NCI-H146 treated with DMSO at 0.1 percent for 48 hours (cell line): ENCODE measurements at regions not wholly inside any gene's neighbourhood (a gene's known extent, or its start where the extent isn't known, plus 50 kb on each side); places are given as distances from the start of the nearest gene placed in this dataset.

Experiments
- DNase-seq: peaks from one replicate; lab custom pipeline; 2025; ENCODE audit not compliant: unreplicated experiment; lab: John Stamatoyannopoulos, UW

- DNase-seq, result no peak
Observed at GRCh38 chr2:45216118-45216517, 206.9 kb upstream of the SIX2 start.

- no peak for DNase-seq
Observed at GRCh38 chr2:45214550-45214949, 205.3 kb upstream of the SIX2 start.

- DNase-seq, result no peak
Observed at GRCh38 chr2:45212953-45213635, 203.8 kb upstream of the SIX2 start.

DNA sequence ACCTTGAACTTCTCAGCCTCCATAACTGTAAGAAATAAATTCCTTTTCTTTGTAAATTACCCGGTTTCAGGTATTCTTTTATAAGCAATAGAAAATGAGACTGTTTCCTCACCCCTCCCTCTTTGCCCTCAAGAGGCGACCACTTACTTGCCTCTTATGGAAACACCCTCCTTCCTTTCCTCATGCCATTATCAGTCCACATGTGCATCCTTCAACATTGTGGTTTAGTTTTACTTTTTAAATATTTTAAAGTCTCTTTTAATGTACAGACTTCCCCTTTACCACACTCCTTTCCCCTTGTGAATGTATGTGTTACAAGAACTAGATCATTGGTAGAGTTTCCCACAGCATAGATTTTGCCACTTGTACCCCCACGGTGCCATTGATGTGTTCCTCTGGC, 202.4 kb upstream of the SIX2 start:
- DNase-seq, result no peak

- DNase-seq, result no peak
Observed at GRCh38 chr2:45210462-45211195, 201.4 kb upstream of the SIX2 start.

- no peak for DNase-seq
Observed at GRCh38 chr2:45209875-45210274, 200.6 kb upstream of the SIX2 start.

GRCh38 chr2:45209302-45209701, 200.1 kb upstream of the SIX2 start:
- no peak for DNase-seq

DNA sequence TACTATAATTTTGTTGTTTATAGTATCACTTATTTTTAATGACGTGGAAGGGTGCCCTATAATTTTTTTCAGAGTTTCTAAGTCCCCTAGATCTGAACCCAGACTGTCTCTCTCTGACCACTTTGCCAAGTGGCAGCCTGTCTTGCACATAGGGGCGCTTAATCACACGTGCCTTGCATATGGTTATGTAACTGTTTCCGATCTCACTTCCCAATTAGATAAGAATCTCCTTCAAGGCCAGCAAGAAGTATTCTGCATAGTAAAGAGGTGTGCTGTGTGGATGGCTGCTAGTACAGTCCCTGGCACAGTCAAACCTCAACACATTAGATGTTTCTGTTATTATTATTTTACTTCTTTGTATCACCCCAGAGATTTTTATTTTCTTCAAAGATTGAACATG, 197.8 kb upstream of the SIX2 start:
- no peak for DNase-seq

DNA sequence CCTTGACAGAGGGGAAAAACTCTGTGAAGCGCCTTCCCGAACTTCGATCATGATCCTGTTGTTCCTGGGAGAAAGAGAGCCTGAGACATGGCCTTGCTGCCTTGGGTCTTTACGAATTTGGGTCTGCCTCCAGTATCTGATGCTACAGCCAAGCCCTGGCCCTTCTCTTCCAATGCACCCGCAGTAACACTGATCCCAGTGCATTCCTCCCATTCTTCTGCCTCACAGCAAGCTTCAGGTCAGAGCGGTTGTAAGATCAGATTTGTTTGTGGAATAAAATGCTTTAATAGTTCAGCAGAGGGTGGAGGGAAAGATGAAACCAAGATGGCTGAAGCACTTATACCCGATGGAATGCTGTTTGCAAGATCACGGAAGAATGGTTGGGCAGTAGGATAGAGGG, 196.7 kb upstream of the SIX2 start:
- DNase-seq, result no peak

DNA sequence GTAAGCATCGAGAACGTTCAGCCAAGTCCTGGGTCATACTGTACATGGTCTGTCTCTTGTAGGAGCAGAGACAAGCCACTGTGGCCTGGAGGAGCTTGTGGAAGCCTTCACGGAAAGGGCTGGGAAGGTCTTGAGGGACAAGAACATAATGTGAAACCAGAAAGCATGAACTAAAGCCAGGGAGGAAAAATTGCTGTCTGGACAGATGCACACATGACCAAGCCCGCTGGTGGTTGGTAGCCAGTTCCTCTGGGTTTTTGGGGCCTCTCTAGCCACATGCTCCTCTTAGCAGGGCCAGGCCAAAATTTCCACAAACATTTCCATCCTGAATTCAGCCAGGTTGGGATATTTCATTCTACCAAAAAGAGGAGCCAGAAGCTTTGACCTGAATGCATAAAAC, 196.2 kb upstream of the SIX2 start:
- DNase-seq, result no peak

DNA sequence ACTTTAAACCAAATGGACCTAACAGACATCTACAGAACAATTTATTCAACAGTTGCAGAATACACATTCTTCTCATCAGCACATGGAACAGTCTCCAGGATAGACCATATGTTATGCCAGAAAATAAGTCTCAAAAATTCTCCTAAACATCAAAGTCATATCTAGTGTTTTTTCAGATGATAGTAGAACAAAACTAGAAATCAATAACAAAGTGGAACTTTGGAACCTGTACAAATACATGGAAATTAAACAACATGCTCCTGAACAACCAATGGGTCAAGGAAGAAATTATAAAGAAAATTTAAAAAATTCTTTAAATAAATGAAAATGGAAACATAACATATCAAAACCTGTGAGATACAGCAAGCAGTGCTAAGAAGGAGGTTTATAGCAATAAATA, 194.1 kb upstream of the SIX2 start:
- DNase-seq, result no peak

- no peak for DNase-seq
Observed at GRCh38 chr2:45199973-45200372, 190.7 kb upstream of the SIX2 start.

GRCh38 chr2:45195916-45196315, 186.7 kb upstream of the SIX2 start:
- DNase-seq, result no peak

GRCh38 chr2:45194596-45194995, 185.3 kb upstream of the SIX2 start:
- no peak for DNase-seq

DNA sequence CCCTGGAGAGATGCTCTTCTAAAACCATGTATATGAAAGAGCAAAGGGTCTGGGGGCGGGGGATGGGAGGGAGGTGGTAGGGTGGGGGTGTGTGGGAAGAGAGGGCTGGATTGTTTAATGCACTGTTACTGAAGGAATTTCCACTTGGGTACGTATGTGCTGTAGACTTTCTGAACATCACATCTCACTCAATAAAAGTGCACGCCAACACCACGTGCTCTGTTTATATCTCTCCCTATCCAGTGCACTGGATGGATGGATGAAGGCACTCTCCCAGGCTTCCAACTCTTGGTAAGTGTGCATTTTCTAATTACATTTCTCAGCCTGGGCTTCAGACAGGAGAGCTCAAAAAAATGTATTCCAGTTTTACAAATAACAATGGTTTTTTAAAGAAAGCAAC, 184.3 kb upstream of the SIX2 start:
- no peak for DNase-seq

- no peak for DNase-seq
Observed at GRCh38 chr2:45192991-45193390, 183.7 kb upstream of the SIX2 start.

DNA sequence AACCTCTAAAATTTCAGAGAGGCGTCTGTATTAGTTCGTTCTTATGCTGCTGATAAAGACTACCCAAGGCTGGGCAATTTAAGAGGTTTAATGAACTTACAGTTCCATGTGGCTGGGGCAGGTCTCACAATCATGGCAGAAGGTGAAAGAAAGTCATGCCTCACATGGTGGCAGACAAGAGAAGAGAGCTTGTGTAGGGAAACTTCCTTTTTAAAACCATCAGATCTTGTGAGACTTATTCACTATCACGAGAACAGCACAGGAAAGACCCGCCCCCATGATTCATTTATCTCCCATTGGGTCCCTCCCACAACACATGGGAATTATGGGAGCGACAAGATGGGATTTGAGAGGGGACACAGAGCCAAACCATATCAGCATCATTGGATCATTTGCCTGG, 183.2 kb upstream of the SIX2 start:
- DNase-seq, result no peak

DNA sequence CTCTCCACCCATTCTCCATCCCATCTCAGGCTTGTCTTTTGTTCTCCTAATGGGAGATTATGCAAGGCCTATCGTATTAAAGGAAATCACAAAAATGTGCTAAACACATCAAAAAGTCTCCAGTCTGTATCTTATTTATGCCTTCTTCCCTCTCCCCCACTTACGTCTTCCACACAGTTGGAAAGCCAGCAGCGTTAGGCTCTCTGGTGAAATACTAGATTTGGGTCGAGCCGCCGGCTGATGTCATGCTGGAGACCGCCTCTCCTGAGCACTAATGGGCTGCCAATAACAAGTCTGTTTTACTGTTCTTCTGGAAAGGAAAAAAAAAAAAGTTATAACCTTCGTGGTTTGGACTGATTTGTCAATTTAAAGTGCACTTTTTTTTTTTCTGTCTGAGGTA, 182.7 kb upstream of the SIX2 start:
- DNase-seq, result no peak

- no peak for DNase-seq
Observed at GRCh38 chr2:45191146-45191863, 182.1 kb upstream of the SIX2 start.

DNA sequence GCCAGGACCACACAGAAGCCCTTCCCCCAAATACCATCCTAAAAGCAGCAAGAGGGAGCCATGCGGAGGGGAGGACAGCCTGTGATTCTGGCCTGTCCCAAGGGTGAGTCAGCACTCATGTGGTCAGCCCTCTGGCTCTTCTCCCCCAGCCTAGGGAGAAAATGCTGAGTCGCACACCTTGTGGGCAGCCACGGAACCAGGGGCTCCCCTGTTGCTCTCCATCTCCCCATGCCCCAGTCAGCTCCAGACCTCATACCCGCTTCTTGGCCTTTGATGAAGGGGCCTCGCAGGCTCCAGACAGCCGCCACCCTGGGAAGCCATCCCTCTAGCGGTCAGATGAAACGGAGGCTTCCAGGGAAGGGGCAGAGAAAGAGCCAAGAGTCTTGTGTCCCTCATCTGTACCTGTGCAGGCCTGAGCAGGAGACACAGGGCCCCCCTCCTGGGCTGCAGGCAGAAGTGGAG, 181.3 kb upstream of the SIX2 start:
- DNase-seq, result no peak

DNA sequence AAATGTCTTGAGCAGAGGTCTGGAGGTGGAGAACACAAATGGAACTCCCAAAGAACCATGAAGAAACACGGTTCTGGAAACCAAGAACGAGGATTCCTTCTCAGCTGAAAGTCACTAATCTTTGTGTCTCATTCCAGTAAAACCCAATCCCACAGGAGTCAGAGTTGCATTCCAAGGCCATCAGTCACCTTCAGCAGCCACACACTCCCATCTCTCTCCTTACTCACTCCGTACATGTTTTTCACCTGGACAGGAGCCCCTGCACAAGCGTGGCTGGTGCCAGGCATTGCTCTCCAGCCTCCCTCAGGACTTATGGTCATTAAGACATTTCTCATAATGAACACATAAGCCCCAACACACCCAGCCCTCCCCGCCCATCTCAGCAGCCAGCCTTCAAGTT, 175.4 kb upstream of the SIX2 start:
- DNase-seq, result no peak

GRCh38 chr2:45182667-45183295, 173.5 kb upstream of the SIX2 start:
- DNase-seq, result no peak
